Esophagus squamous epithelium (tissue), 4 donors: ENCODE measurements at regions not wholly inside any gene's neighbourhood (a gene's known extent, or its start where the extent isn't known, plus 50 kb on each side); places are given as distances from the start of the nearest gene placed in this dataset.

Experiments
- POLR2A ChIP-seq, 4 donors: fragments of 450-650 bp; IDR thresholded peaks; one replicate each; pipeline ENCODE4 v1.6.1; 2017; ENCODE audit warnings: antibody characterized with exemption in 4 of 4, mild to moderate bottlenecking in 4 of 4, moderate library complexity in 3 of 4
- TF ChIP-seq, protein P1 (sequence below), 6 experiments: fragments of 450-650 bp in 4 of 6; fragments of 200-600 bp in 2 of 6; sonication (generic) in 2 of 6; IDR thresholded peaks; one replicate each; pipeline ENCODE4 v1.5.1; 2016 to 2019; ENCODE audit warnings: antibody characterized with exemption in 6 of 6, mild to moderate bottlenecking in 4 of 6, moderate library complexity in 4 of 6

DNA sequence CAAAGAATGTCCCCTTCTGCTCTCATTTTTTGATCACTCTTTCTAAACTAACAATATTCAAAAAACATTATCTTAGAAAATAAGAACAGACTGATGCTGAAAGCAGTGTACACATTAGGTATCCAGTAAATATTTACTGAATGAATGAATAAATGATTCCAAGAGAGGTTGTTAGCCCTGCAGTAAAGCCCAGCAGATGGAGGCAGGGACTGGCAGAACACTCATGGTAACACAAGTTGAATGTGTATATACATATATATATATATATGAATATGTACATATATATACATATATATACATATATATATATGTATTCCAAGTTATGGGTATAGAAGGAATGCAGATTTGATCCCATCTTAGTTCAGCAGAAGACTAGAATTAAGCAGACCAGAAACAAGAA is 546.3 kb downstream of the RAB38 start:
- TF ChIP-seq, protein P1, sequence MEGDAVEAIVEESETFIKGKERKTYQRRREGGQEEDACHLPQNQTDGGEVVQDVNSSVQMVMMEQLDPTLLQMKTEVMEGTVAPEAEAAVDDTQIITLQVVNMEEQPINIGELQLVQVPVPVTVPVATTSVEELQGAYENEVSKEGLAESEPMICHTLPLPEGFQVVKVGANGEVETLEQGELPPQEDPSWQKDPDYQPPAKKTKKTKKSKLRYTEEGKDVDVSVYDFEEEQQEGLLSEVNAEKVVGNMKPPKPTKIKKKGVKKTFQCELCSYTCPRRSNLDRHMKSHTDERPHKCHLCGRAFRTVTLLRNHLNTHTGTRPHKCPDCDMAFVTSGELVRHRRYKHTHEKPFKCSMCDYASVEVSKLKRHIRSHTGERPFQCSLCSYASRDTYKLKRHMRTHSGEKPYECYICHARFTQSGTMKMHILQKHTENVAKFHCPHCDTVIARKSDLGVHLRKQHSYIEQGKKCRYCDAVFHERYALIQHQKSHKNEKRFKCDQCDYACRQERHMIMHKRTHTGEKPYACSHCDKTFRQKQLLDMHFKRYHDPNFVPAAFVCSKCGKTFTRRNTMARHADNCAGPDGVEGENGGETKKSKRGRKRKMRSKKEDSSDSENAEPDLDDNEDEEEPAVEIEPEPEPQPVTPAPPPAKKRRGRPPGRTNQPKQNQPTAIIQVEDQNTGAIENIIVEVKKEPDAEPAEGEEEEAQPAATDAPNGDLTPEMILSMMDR (IDR thresholded peaks at IDR 0.05) = no peak
- TF ChIP-seq POLR2A (IDR thresholded peaks at IDR 0.05) = no peak
